IMR-90 (cell line): ENCODE measurements at regions not wholly inside any gene's neighbourhood (a gene's known extent, or its start where the extent isn't known, plus 50 kb on each side); places are given as distances from the start of the nearest gene placed in this dataset.

Experiments
- BHLHE40 ChIP-seq: fragments of 150-350 bp; IDR thresholded peaks from 2 replicates; pipeline ENCODE4 v1.6.1; 2016; ENCODE audit warnings: mild to moderate bottlenecking, low read depth, low read length
- ELK1 ChIP-seq: fragments of 150-350 bp; IDR thresholded peaks from 2 replicates; pipeline ENCODE4 v1.6.1; 2016; ENCODE audit warnings: low read depth, mild to moderate bottlenecking, low read length, moderate library complexity, borderline replicate concordance
- FOS ChIP-seq: fragments of 150-350 bp; IDR thresholded peaks from 2 replicates; pipeline ENCODE4 v1.6.1; 2016; ENCODE audit warnings: low read depth, low read length
- MAFK ChIP-seq: IDR thresholded peaks from 2 replicates; pipeline ENCODE4 v1.6.1; 2012; ENCODE audit warnings: low read depth, low read length, improper control_type of control experiment
- MXI1 ChIP-seq: IDR thresholded peaks from 2 replicates; pipeline ENCODE4 v1.6.1; 2012; ENCODE audit warnings: low read depth, mild to moderate bottlenecking, low read length, moderate library complexity, borderline replicate concordance
- POLR2A ChIP-seq: IDR thresholded peaks from 2 replicates; pipeline ENCODE4 v1.6.1; 2012; ENCODE audit warnings: mild to moderate bottlenecking, low read depth, low read length
- SMC3 ChIP-seq: fragments of 150-350 bp; IDR thresholded peaks from 2 replicates; pipeline ENCODE4 v1.6.1; 2016; ENCODE audit warnings: low read depth, mild to moderate bottlenecking, antibody characterized with exemption, low read length, moderate library complexity
- USF2 ChIP-seq: fragments of 150-350 bp; IDR thresholded peaks from 2 replicates; pipeline ENCODE4 v1.6.1; 2017; ENCODE audit warnings: mild to moderate bottlenecking, antibody characterized with exemption, low read length, low read depth
- TF ChIP-seq, protein P1 (sequence below): conservative IDR thresholded peaks from 2 replicates; pipeline ENCODE4 v1.5.1; 2012; ENCODE audit warnings: mild to moderate bottlenecking, low read depth, low read length, improper control_type of control experiment

DNA sequence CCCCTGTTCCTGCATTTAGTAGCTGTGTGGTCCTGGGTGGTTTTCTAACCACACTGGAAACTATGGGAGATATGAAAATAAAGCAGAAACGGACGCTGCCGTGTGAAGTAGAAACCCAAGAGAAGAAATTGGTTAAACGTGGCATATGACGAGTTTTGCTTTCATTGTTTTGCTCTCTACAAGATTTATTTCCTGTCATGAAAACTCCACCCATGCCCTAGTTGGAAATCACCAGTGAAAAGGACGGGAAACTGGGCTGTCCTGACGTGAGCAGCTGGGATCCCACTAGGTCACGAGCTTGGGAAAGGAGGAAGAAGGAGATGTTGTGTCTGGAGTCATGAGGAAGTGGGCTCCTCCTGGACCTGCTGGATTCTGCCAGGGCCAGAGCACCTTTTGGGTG lies 120.8 kb upstream of the GADD45A start:
- TF ChIP-seq, protein P1, sequence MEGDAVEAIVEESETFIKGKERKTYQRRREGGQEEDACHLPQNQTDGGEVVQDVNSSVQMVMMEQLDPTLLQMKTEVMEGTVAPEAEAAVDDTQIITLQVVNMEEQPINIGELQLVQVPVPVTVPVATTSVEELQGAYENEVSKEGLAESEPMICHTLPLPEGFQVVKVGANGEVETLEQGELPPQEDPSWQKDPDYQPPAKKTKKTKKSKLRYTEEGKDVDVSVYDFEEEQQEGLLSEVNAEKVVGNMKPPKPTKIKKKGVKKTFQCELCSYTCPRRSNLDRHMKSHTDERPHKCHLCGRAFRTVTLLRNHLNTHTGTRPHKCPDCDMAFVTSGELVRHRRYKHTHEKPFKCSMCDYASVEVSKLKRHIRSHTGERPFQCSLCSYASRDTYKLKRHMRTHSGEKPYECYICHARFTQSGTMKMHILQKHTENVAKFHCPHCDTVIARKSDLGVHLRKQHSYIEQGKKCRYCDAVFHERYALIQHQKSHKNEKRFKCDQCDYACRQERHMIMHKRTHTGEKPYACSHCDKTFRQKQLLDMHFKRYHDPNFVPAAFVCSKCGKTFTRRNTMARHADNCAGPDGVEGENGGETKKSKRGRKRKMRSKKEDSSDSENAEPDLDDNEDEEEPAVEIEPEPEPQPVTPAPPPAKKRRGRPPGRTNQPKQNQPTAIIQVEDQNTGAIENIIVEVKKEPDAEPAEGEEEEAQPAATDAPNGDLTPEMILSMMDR = no peak
- no peak for TF ChIP-seq FOS
- no peak for TF ChIP-seq SMC3
- no peak for TF ChIP-seq POLR2A
- no peak for TF ChIP-seq ELK1
- TF ChIP-seq BHLHE40 = no peak
- TF ChIP-seq MAFK = no peak
- TF ChIP-seq MXI1 = no peak
- no peak for TF ChIP-seq USF2
